Cardiac muscle cell (in vitro differentiated cells and primary cell): ENCODE measurements at regions not wholly inside any gene's neighbourhood (a gene's known extent, or its start where the extent isn't known, plus 50 kb on each side); places are given as distances from the start of the nearest gene placed in this dataset.
A peak's percentile ranks its signal among the peaks of the same experiment; 100 is the strongest.

ENCODE experiments used
- DNase-seq, 2 donors: peaks; one replicate each; pipeline versions ENCODE4 v3.0.0 to v3.0.0-alpha.2; 2010 to 2017; ENCODE audit warnings: low read depth in 1 of 2, low spot score in 1 of 2
- H3K27ac ChIP-seq: fragments of 200-600 bp; sonication (generic); 2 replicates; pipeline ENCODE4 v1.5.1; 2016
- H3K27me3 ChIP-seq: fragments of 200-600 bp; sonication (generic); 2 replicates; pipeline ENCODE4 v1.6.0; 2016; ENCODE audit warnings: control low read depth
- H3K36me3 ChIP-seq: fragments of 200-600 bp; sonication (generic); 2 replicates; pipeline ENCODE4 v1.5.1; 2016; ENCODE audit warnings: control low read depth
- H3K4me1 ChIP-seq: fragments of 200-600 bp; sonication (generic); 2 replicates; pipeline ENCODE4 v1.8.1; 2017; ENCODE audit warnings: low read depth, mild to moderate bottlenecking, mixed run types
- H3K4me3 ChIP-seq: fragments of 200-600 bp; sonication (generic); 2 replicates; pipeline ENCODE4 v1.5.1; 2016; ENCODE audit warnings: mild to moderate bottlenecking
- H3K9me3 ChIP-seq: fragments of 200-600 bp; sonication (generic); 2 replicates; pipeline ENCODE4 v1.5.1; 2017; ENCODE audit warnings: low read depth, mild to moderate bottlenecking, control low read depth
- TF ChIP-seq, protein P1 (sequence below): IDR thresholded peaks from 2 replicates; pipeline ENCODE4 v1.5.1; 2012; ENCODE audit warnings: low read depth, mild to moderate bottlenecking, low read length

DNA sequence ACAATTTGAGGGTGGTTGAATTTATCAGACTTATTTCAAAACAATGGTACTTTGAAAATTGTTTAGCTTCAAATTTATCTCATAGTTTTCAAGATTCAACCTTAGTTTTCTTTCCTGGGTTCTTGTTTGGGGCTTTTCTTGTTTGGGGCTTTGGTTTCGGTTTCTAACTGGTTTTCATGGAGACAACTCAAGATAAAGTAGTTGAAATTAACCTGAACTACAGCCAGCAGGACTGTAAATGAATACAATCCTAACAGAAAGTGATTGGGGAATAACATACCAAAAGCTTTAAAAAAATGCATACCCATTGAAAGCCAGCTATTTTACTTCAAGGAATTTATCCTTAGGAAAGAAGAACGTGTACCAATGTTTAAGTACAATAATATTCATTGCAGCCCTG, 133.5 kb upstream of the SLC14A2 start:
- Histone ChIP-seq H3K9me3 (no peaks in the 10 kb centered on the region), H3K4me3 (no peak overlapping the region), H3K27ac (no peak overlapping the region), H3K27me3 (no peaks in the 10 kb centered on the region), H3K4me1 (no peaks in the 10 kb centered on the region), H3K36me3 (no peaks in the 10 kb centered on the region)
- DNase-seq: peak in 1 of 2 donors; percentile 31
- TF ChIP-seq, protein P1, sequence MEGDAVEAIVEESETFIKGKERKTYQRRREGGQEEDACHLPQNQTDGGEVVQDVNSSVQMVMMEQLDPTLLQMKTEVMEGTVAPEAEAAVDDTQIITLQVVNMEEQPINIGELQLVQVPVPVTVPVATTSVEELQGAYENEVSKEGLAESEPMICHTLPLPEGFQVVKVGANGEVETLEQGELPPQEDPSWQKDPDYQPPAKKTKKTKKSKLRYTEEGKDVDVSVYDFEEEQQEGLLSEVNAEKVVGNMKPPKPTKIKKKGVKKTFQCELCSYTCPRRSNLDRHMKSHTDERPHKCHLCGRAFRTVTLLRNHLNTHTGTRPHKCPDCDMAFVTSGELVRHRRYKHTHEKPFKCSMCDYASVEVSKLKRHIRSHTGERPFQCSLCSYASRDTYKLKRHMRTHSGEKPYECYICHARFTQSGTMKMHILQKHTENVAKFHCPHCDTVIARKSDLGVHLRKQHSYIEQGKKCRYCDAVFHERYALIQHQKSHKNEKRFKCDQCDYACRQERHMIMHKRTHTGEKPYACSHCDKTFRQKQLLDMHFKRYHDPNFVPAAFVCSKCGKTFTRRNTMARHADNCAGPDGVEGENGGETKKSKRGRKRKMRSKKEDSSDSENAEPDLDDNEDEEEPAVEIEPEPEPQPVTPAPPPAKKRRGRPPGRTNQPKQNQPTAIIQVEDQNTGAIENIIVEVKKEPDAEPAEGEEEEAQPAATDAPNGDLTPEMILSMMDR: no peak

DNA sequence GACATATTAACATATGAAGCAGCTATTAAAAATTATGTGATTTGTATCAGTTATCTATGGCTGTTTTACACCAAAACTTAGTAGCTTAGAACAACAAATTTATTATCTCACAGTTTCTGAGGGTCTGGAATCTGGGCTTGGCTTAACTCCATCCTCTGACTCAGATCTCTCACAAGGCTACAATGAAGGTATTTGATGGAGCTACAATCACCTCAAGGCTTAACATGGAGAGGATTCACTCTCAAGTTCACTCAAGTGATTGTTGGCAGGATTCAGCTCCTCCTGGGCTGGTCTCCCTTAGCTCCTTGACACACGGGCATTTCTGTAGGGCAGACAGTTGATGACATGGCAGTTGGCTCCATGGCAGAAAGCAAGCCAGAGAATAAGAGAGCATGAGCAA, 133.0 kb upstream of the SLC14A2 start:
- TF ChIP-seq, protein P1: no peak
- peak in 1 of 2 donors; percentile 35 for DNase-seq

DNA sequence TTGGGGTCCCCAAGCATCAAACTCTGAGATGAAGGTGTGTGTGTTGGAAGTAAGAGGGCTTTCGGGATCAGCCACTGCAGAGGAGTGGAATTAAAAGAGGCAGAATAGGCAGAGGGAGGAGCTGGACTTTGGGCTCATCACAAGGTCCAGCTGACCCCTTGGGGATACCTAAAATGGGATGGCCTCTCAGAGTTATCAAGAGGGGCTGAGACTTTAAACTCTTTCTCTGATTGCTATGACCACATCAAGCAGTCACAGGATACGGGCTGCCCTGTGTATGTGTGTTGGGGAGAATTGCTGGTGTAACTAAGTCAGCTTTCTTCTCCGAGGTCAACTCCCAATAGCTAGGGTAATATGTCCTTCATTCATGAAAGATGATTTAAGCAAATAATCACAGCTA, 127.7 kb upstream of the SLC14A2 start:
- Histone ChIP-seq H3K27ac (no peak overlapping the region), H3K27me3 (no peaks in the 10 kb centered on the region), H3K4me3 (no peak overlapping the region), H3K4me1 (no peaks in the 10 kb centered on the region), H3K9me3 (no peaks in the 10 kb centered on the region), H3K36me3 (no peaks in the 10 kb centered on the region)
- no peak for DNase-seq
- TF ChIP-seq, protein P1: no peak

More for the DNA sequence above, 133.0 kb upstream of the SLC14A2 start:
- Histone ChIP-seq H3K4me3 (no peak overlapping the region), H3K36me3 (no peaks in the 10 kb centered on the region), H3K27ac (no peak overlapping the region), H3K4me1 (no peaks in the 10 kb centered on the region), H3K9me3 (no peaks in the 10 kb centered on the region), H3K27me3 (no peaks in the 10 kb centered on the region)

DNA sequence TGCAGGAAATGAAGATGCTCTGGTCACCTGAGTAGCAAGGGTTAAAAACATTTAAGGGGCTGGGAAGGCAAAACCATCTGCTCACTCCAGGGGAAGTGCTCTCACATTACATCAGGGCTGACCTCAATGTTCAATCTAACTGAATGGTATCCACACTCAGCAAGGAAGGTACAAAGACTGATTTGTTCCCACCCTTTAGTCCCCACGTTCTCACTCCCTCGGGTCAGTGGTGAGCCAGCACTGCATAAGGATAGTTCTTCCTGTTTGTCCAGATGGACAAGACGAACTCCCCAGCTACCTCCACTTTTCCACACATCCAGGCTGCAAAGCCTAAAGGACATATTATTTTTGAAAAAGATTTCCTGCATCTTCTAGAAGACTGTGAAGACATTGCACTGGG, 126.6 kb upstream of the SLC14A2 start:
- DNase-seq: no peak
- Histone ChIP-seq H3K36me3 (no peaks in the 10 kb centered on the region), H3K27ac (no peak overlapping the region), H3K4me1 (no peaks in the 10 kb centered on the region), H3K9me3 (no peaks in the 10 kb centered on the region), H3K4me3 (no peak overlapping the region), H3K27me3 (no peaks in the 10 kb centered on the region)
- TF ChIP-seq, protein P1: no peak

DNA sequence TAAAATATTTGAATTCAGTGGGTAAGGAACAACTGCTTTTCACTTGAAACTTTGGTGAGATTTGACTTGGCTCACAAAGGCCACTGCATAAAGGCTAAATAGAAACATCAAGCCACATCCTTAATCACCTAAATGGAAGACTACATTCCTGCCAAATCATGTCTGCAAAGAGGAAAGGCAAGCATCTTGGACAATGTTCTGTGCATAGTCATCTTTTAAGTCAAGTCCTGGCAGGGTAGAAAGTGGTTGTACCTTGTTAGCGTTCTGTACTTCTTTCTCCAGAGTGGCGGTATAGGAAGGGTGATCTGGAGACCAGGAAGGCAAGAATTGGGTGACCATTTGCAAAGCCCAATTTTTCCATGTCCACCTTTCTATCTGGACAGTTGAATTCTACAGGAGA, 121.4 kb upstream of the SLC14A2 start:
- H3K4me1 ChIP-seq: no peaks in the 10 kb centered on the region
- TF ChIP-seq, protein P1: no peak

DNA sequence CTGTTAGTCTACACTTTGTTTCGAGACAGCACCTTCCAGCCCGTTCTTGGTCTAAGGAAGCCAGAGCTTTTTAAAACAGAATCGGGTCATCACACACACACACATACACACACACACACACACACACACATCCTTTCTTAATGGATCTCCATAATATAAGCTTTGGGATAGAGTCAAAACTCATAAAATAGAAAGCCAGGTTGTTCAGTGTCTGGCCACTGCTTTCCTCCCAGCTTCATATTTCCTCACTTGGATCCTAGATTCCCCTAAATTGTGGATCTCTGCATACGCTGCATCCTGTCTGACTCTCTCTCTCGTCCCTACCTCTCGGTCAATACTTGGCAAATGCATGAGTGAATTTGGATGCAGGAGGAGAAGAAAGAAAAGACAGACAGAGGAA, 120.5 kb upstream of the SLC14A2 start:
- Histone ChIP-seq H3K27me3 (no peaks in the 10 kb centered on the region), H3K27ac (no peak overlapping the region), H3K4me3 (no peak overlapping the region), H3K9me3 (no peaks in the 10 kb centered on the region), H3K36me3 (no peaks in the 10 kb centered on the region), H3K4me1 (no peaks in the 10 kb centered on the region)
- TF ChIP-seq, protein P1: no peak
- DNase-seq: no peak

More for the DNA sequence above, 121.4 kb upstream of the SLC14A2 start:
- H3K36me3 ChIP-seq: no peaks in the 10 kb centered on the region
- H3K4me3 ChIP-seq: no peak overlapping the region
- DNase-seq: no peak
- no peaks in the 10 kb centered on the region for H3K27me3 ChIP-seq
- no peak overlapping the region for H3K27ac ChIP-seq
- H3K9me3 ChIP-seq: no peaks in the 10 kb centered on the region
